HG03558 (cell line): ENCODE measurements at regions not wholly inside any gene's neighbourhood (a gene's known extent, or its start where the extent isn't known, plus 50 kb on each side); places are given as distances from the start of the nearest gene placed in this dataset.

Experiments
- ATAC-seq: cut with Tn5 transposase; IDR thresholded peaks from one replicate; pipeline ENCODE4 v1.9.1; 2021; ENCODE audit warnings: moderate number of reproducible peaks; ENCODE audit not compliant: unreplicated experiment; ENCODE audit errors: extremely low read depth

GRCh38 chr6:127030111-127030510 lies 88.4 kb upstream of the RSPO3 start:
- ATAC-seq = no peak

- no peak for ATAC-seq
These were observed 87.6 kb upstream of the RSPO3 start for GRCh38 chr6:127030836-127031235.

GRCh38 chr6:127031511-127031910 lies 87.0 kb upstream of the RSPO3 start:
- ATAC-seq = no peak

GRCh38 chr6:127032971-127033370 lies 85.5 kb upstream of the RSPO3 start:
- no peak for ATAC-seq

GRCh38 chr6:127051571-127052260 lies 66.8 kb upstream of the RSPO3 start:
- no peak for ATAC-seq

GRCh38 chr6:127053032-127053874 lies 65.2 kb upstream of the RSPO3 start:
- no peak for ATAC-seq

- no peak for ATAC-seq
These were observed 64.6 kb upstream of the RSPO3 start for GRCh38 chr6:127053875-127054235.

- ATAC-seq = no peak
These were observed 60.4 kb upstream of the RSPO3 start for GRCh38 chr6:127058027-127058426.

- ATAC-seq = no peak
These were observed 59.5 kb upstream of the RSPO3 start for GRCh38 chr6:127058936-127059335.
